Suppressor macrophage treated with lipopolysaccharide for 4 hours (primary cell): ENCODE measurements at regions not wholly inside any gene's neighbourhood (a gene's known extent, or its start where the extent isn't known, plus 50 kb on each side); places are given as distances from the start of the nearest gene placed in this dataset.
"Not testable (repeated sequence)": the region's sequence is repeated elsewhere in the genome, so short reads cannot be mapped to it uniquely, and the experiment has no call there.

ENCODE experiments used
- DNase-seq: peaks from one replicate; pipeline ENCODE4 v3.0.0-alpha.2; 2020

DNA sequence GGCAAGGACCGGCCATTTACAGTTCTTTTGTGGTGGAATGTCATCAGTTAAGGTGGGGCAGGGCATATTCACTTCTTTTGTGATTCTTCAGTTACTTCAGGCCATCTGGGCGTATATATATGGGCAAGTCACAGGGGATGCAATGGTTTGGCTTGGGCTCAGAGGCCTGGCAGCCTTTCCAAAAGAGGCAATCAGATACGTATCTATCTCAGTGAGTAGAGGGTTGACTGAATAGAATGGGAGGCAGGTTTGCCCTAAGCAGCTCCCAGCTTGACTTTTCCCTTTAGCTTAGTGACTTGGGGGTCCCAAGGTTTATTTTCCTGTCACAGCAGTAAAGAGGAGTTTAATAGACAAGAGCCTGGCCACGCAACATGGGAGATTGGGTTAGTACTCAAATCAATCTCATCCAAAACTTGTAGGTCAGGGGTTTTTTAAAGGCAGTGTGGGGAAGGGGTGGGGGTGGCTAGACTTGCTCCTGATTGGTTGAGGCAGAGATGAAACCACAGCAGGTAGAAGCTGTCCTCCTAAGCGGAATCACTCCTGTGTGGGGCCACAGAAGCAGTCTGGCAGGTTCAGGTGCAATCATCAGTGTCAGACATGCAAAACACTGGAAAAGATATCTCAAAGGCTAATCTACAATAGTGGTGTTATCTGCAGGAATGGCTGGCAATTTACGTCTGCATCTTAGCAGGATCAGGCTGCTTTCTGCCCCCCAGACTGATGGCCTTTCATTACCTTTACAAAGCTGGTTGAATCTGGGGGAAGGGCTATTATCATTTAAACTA lies 112.9 kb downstream of the TLR5 start:
- DNase-seq: no peak

DNA sequence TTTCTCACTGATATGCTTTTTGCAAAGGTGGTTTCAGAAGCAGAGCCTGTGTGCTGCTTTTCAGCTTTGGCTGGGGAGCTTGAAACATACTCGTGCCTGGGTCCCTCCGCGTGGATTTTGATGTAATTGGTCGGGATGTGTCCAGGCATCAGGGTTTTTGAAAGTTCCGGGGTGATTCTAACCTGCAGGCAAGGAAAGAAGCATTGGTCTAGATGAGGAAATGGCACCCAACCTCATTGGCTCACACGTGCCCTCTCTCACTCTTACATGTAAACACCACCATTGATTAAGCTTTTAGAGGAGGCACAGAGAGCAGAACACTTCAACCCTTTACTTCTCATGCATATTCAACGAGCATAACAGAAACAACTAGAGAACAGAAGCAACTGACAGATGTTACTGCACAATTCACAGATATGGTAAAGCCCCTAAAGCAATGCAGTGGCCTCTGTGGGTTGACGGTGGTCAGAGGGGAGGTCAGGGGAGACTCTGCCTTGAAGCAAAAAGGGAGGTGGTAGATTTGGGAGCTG lies 112.1 kb downstream of the TLR5 start:
- no peak for DNase-seq

DNA sequence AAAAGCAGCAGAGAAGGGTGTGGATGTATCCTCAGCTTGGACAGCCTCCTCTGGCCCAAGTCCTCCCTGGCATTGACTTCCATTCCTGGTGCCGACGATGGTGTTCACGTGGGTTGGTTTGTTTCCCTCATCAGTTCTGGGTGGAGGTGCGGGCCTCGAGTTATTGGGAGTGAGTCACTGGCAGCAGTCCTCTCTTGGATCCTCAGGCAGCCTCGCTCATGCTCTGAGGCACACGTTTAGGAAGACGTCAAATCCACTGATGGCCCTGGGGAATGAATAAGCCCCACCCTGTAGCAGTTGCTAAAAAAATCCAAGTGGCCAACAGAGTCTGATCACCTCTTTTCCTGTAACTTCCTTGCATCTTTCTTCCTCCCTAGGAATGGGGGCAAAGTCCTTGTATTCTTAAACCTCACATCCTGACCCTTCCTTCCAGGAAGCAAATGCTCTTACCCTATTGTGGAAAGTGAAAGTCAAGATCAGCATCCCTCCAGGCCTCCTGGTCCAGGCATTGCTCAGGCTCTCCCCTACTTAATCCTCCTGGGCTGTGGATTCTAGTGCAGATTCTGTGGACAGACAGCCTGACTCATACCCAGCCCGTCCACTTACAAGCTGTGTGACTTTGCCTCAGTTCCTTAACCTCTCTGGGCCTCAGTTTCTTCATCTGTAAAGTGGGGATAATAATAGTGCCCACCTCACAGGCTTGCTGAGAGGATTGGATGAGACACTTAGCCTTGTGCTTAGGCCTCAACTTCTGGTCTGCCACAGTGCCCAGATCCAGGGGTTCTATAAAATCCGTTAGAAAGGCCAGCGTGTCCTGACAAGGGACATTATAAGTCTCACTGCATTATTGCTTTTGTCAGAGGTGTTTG lies 111.1 kb downstream of the TLR5 start:
- no peak for DNase-seq

DNA sequence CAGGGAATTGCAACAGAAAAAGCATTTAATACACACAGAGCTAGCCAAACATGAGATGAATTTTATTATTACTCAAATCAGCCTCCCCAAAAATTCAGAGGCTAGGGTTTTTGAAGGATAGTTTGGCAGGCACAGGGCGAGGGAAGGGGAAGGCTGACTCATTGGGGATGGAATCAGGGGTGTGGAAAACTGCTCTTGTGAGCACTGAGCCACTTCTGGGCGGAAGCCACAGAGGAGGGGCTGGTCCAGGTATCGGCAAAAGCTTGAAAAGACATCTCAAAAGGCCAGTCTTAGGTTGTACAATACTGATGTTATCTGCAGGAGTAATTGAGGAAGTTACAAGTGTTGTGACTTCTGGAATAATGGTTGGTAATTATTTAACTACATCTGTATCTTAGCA lies 109.4 kb downstream of the TLR5 start:
- DNase-seq: no peak

DNA sequence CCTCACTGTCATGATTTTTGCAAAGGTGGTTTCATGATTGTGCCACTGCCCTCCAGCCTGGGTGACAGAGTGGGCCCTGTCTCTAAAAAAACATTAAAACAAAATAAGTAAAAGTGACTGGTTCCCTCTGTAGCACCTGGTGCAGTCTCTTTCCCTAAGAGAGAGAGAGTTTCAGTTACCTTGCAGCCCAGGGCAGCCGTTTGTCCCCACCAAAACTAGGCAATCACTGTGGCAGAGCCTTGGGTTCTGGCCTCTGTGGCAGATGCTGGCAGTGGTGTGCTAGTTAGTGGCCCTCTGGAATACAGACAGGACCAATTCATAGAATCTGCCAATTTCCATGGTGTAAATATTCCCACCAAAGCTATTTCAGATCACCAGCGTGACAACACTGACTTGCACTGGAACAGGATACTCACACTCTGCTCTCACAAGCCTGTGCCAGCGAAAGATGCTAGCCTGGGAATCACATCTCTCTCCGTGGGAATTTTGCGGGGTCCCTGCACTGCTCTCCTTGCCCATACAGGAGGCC lies 108.7 kb downstream of the TLR5 start:
- DNase-seq: no peak

DNA sequence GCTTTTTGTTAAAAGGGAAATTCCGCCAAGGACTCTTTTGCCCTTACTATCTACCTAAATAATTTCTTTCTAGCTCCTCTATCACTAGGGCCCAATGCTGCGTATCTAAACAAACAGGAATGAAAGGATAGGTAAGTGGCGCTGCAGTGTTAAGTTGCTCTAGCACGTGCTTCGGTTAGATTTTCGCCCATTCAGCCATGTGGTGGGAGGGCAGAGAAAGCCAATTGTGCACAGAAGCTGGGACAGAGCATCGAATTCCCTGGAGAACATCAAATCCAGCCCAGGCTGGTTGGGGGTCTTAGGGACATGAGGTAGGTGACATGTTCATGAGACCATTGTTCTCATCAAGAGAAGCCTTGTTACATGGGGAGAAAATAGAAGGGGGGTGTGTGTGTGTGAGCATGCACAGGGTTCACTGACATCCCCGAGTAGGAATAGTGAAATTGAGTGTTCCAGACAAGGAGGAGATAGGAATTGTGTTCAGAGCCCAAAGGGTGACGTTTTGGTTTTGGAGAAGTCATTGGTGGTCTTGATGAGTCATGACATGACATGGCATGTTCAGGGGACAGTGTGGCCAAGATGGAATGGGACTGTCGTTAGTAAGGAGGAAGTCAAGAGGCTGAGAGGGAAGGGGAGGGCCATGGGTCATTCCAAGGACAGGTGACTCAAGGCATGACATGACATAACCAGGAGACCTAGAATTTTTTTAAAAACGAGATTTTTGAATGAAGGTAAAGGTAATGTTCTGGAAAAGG lies 107.1 kb downstream of the TLR5 start:
- DNase-seq: peak; percentile 6

DNA sequence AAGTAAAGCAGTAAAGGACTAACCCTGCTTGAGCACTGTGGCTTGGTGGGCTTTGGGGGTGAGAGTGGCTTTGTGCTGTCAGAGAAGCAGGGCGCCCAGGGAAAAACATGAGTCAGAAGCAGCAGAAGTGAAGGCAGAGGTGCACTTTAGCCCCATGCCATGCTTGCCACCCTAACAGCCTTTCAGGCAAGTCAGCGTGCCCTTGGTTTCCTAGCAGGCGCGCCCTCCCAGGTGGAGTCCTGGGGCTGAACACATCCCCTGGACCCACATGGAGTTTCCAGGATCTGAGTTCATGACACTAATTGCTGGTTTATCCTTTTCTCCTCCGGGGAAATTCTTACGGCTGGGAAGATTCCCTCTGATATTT lies 106.6 kb downstream of the TLR5 start:
- no peak for DNase-seq

DNA sequence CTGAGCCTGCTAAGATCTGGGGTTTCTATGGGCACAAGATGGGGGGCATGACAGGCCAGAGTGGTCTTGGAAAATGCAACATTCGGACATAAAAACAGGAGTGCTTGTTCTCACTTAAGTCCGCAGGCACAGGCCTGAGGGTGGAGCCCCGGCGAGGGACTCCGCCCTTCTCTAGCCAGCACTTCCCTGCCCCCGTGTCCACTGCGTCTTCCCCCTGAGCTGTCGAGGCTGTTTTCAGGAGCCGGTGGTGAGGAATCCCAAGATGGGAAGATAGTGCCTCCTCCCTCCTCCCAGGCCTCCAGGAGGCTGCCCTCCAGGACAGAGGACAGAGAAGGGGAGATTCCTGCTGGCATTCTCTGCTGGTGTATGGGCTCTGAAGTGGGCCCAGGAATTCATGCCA lies 105.2 kb downstream of the TLR5 start:
- no peak for DNase-seq

DNA sequence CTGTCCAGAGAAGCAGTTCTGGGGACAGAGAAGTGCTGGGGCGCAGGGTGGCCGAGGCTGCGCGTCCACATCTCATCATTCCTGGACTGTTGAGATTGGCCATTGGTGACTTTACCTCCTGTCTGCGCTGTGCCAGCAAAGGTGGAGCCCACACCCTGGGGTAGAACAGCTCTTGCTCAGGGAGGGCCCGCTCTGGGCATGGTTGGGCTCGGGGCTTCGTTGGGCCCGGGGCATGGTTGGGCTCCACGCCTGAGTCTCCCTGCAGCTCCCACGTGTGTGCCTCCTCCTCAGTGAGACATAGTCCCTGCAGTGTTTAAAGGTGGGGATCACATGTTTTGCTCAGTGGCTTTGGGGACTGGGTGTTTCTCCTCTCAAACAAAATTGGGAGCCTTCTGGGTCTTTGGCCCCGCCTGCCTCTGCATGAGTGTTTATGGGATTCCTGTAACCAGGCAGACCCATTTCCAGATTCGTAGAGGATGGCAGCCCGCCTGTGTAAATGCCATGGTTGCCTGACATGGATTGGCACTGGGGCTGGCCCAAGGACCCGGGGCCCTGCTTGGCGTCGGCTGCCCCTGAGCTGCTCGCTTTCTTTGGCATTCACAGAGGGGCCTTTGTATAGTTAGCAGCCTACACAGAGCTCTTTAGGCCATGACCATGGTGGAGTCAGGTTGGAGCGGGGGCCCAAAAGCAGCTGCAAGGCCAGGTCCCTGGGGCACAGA lies 104.6 kb downstream of the TLR5 start:
- DNase-seq: no peak

DNA sequence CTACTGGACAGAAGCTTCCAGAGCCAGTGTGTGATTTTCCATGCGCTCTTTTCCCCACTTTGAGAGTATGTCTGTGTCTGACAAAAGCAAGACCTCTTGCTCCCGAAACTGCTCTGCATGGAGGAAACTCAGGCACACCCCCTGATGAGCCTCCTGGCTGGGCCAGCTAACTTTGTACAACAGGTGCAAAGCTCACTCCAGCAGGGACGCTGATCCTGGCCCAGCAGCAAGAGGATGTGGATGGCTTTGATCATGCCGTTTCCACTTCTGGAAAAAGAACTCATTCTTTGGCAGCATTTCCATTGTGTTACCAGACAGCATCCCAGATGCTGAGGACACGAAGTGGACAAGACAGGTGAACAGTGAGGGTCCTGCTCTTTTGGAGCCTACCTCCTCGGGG lies 103.1 kb downstream of the TLR5 start:
- DNase-seq: no peak

DNA sequence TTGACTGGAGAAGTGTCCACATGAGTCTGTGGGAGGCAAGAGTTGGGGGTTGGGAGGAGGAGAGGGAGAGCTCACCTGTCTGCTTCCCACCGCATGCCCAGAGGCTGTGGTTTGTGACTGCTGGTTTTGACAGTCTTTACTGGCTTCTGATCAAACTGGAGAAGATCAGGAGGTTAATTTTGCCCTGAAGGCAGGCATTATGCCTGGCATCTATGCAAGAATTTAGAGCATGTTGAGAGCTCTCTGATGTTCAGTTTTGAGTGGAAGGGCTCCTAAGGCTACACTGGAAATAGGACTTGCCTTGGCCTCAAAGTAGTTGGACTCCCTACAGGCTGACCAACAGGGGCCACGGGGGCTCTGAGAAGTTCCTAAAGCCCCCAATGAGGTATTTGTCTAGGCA lies 101.6 kb downstream of the TLR5 start:
- no peak for DNase-seq

DNA sequence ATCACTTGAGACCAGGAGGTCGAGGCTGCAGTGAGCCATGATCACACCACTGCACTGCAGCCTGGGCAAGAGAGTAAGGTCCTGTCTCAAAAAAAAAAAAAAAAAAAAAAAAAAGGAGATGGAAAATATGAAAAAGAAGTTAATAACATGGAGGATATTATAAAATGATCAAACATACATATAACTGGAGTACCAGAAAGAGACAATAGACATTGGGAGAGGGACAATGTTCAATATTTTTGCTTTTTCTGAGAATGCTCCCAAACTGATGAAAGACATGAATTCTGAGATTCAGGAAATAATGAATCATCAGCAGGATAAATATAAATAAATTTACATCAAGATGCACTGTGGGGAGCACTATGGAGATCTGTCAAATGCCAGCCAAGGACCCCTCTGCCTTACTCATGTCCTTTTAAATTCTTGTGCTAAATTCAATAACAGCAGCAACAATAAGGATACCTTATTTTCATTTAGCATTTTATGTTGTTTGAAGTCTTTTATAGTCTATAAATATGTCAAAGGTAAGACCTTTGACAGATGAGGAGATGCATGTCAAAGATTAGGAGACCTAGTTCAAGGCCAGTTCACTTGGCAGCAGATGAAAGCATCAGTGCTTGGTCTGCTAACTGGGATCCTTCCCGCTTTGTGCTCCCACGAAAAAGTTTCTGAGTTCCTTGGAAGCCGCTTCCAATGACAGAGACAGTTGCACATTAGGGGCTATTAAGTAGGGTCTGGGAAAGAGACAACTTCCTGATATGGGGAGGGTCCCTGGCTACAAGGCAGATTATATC lies 97.7 kb downstream of the TLR5 start:
- no peak for DNase-seq

DNA sequence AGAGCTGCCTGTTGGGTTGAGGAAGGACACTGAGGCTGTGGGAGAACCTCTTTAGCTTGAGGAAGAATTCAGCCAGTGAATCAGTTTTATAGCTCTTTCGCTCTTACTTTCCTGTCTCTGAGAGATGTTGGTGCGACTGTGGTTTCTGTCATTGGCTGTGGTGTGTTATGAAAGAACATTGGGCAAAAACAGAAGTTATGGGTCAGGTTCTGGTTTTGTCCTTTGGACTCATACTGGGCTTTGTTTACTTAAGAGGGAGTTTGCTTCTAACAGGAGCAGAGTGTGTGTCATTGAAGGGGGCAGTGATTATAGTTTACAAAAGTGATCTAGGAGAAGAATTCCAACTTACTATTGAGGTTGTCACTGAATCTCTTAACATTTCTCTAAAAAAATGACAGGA lies 97.0 kb downstream of the TLR5 start:
- DNase-seq: no peak

DNA sequence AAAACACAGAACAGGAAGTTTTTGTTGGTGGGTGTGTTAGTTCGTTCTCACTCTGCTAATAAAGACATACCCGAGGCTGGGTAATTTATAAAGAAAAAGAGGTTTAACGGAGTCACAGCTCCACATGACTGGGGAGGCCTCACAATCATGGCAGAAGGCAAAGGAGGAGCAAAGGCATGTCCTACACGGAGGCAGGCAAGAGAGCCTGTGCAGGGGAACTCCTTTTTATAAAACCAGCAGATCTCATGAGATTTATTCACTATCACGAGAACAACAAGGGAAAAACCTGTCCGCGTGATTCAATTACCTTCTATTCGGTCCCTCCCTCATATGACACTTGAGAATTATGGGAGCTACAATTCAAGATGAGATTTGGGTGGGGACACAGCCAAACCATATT lies 96.6 kb downstream of the TLR5 start:
- DNase-seq: not testable (repeated sequence)

DNA sequence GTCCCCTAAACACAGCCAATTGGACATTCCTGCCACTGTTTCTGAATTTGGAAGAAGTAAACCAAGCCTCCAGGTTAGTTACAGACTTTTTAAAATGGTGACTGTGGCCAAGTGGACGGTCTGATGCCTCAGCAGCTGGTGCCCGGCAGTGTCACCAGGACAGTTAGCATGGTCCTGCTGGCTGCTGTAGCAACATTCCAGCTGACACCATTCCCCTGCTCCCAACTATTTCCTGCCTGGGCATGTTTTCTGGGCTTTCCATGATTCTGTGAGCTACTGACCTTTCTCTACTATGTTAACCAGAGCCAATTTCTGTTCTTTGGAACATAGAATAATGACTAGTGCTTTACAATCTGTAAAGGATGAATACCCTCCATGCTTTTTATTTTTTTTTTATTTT lies 95.0 kb downstream of the TLR5 start:
- DNase-seq: no peak

DNA sequence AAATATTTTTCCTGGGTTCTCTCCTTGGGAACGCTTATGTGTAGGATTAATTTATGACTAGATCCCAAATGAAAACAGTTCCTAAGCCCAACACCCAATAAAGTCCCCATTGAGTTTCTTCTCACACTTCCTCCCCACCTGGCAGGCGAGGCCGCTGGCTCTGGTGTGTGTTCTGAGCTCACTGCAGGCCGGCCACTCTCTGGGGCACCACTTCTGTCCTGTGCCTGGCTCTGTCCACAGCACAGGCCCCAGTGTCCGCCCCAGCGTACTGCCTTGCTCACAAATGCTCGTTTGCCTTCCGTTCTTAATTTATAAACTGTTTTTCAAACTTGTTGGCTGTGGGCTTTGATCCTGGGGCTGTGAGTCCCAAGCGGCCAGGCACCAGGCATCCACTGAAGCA lies 90.6 kb downstream of the TLR5 start:
- DNase-seq: no peak

DNA sequence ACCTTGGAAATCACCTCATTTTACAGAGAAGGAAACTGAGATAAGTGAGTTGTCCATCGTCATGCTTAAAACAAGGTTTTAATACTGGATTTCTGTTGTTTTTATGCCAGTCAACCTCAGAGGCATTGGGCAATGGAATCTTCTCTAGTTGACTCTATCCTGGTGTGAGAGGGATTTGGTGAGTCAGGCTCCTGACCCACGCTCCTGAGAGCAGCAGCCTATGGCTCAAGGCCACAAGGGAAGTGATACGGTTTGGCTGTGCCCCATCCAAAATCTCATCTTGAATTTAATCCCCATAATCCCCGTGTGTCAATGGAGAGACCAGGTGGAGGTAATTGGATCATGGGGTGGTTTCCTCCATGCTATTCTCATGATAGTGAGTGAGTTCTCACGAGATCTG lies 90.1 kb downstream of the TLR5 start:
- DNase-seq: no peak

DNA sequence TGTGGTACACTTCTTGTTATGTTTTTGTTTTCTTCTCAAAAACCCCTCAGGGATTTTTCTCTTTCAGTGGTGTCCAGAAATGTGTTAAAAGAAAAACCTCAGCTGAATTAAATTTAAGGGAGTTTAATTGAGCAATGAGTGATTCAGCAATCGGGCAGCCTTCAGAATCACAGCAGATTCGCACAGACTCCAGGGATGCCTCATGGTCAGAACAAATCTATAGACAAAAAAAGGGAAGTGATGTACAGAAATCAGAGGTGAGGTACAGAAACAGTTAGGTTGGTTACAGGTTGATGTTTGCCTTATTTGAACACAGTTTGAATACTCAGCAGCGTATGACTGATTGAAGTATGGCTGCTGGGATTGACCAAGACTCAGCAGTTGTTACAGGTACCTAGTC lies 86.2 kb downstream of the TLR5 start:
- no peak for DNase-seq

DNA sequence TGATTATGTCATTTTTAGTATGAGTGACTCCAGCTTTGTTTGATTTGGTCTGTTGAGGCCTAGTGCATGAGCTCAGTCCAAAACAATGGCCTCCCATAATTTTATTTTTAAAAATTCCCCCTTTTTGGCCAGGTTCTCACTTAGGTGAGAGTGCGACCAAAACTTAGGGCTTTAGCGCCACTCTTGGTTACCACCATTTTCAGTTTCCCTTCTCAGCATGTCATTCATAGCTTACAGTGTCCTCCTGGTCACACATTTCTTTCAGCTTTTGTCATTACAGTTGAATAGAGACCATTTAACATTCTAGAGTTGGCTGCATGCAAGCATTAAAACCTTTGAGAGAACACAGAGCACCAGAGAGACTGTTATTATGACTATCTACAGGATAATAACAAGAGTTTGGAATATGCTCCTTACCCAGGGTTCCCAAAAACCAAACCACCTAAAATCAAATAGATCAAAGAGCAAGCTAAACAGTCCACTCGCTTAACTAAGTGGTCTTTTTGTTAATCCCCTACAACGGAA lies 85.4 kb downstream of the TLR5 start:
- no peak for DNase-seq
